ENCODE measurements at regions not wholly inside any gene's neighbourhood (a gene's known extent, or its start where the extent isn't known, plus 50 kb on each side); places are given as distances from the start of the nearest gene placed in this dataset.
"Not testable (repeated sequence)": the region's sequence is repeated elsewhere in the genome, so short reads cannot be mapped to it uniquely, and the experiment has no call there.

GRCh38 chr1:148687376-148687775 is 61.2 kb upstream of the NUDT4B start:
- TF ChIP-seq, protein P1, sequence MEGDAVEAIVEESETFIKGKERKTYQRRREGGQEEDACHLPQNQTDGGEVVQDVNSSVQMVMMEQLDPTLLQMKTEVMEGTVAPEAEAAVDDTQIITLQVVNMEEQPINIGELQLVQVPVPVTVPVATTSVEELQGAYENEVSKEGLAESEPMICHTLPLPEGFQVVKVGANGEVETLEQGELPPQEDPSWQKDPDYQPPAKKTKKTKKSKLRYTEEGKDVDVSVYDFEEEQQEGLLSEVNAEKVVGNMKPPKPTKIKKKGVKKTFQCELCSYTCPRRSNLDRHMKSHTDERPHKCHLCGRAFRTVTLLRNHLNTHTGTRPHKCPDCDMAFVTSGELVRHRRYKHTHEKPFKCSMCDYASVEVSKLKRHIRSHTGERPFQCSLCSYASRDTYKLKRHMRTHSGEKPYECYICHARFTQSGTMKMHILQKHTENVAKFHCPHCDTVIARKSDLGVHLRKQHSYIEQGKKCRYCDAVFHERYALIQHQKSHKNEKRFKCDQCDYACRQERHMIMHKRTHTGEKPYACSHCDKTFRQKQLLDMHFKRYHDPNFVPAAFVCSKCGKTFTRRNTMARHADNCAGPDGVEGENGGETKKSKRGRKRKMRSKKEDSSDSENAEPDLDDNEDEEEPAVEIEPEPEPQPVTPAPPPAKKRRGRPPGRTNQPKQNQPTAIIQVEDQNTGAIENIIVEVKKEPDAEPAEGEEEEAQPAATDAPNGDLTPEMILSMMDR (IDR thresholded peaks at IDR 0.05) = not testable (repeated sequence)
- TF ChIP-seq POLR2A, POLR2AphosphoS5 (IDR thresholded peaks at IDR 0.05): not testable (repeated sequence)
